SK-N-SH treated with all-trans-retinoic acid at 6 μM for 48 hours (cell line): ENCODE measurements at regions not wholly inside any gene's neighbourhood (a gene's known extent, or its start where the extent isn't known, plus 50 kb on each side); places are given as distances from the start of the nearest gene placed in this dataset.

Experiments used
- ARNTL ChIP-seq: fragments of 450-650 bp; formaldehyde crosslinking; IDR thresholded peaks from 2 replicates; pipeline ENCODE4 v1.5.0; 2020; ENCODE audit warnings: low read depth, mild to moderate bottlenecking, moderate library complexity, borderline replicate concordance
- BACH2 ChIP-seq: fragments of 250-450 bp; sonication (Bioruptor Pico); IDR thresholded peaks from 2 replicates; pipeline ENCODE4 v1.9.0; 2021; ENCODE audit warnings: mild to moderate bottlenecking, borderline replicate concordance
- CSDC2 ChIP-seq: fragments of 250-450 bp; sonication (Bioruptor Pico); IDR thresholded peaks from 2 replicates; pipeline ENCODE4 v1.5.0; 2020; ENCODE audit warnings: mild to moderate bottlenecking, moderate library complexity
- ZFP3 ChIP-seq: fragments of 250-450 bp; sonication (Bioruptor Pico); IDR thresholded peaks from 2 replicates; pipeline ENCODE4 v1.5.0; 2020; ENCODE audit warnings: mild to moderate bottlenecking, moderate library complexity
- ZFP30 ChIP-seq: fragments of 450-650 bp; formaldehyde crosslinking; IDR thresholded peaks from 2 replicates; pipeline ENCODE4 v1.5.0; 2022; ENCODE audit warnings: mild to moderate bottlenecking, moderate library complexity
- ZNF70 ChIP-seq: fragments of 450-650 bp; formaldehyde crosslinking; IDR thresholded peaks from 2 replicates; pipeline ENCODE4 v1.5.0; 2020; ENCODE audit warnings: mild to moderate bottlenecking, moderate library complexity

GRCh38 chr6:126464245-126464644 is 124.3 kb downstream of the CENPW start:
- TF ChIP-seq ARNTL (CRISPR knock-in tag) (no peak), ZFP30 (CRISPR knock-in tag) (no peak), ZFP3 (CRISPR knock-in tag) (no peak), ZNF70 (CRISPR knock-in tag) (no peak), CSDC2 (CRISPR knock-in tag) (no peak), BACH2 (CRISPR knock-in tag) (no peak)
